ENCODE measurements at regions not wholly inside any gene's neighbourhood (a gene's known extent, or its start where the extent isn't known, plus 50 kb on each side); places are given as distances from the start of the nearest gene placed in this dataset.

GRCh38 chr6:167567142-167568033 lies 242.5 kb downstream of the TTLL2 start:
- H3K27ac ChIP-seq (ENCODE audit: low read depth, low read length, severe bottlenecking) = no peak overlapping the region
- 94% methylated on average over 24 of the region's 26 CpGs for WGBS, 2 experiments (ENCODE audit: insufficient coverage in 2 of 2)
- H3K36me3 ChIP-seq (ENCODE audit: control insufficient read depth, insufficient read depth, low read length) = no peaks in the 10 kb centered on the region
- peaks cover 10% of the 10 kb centered on the region for H3K4me1 ChIP-seq (ENCODE audit: control insufficient read depth, insufficient read depth, low read length, poor library complexity, severe bottlenecking)
- H3K4me3 ChIP-seq (ENCODE audit: extremely low read depth, insufficient read depth, low read length, poor library complexity, severe bottlenecking) = no peak overlapping the region
- H3K9me3 ChIP-seq (ENCODE audit: control insufficient read depth, low read length) = no peaks in the 10 kb centered on the region

GRCh38 chr6:167568407-167569024 lies 243.6 kb downstream of the TTLL2 start:
- Histone ChIP-seq H3K9me3 (ENCODE audit: control insufficient read depth, low read length) (no peaks in the 10 kb centered on the region), H3K4me1 (ENCODE audit: control insufficient read depth, insufficient read depth, low read length, poor library complexity, severe bottlenecking) (peaks cover 14% of the 10 kb centered on the region), H3K36me3 (ENCODE audit: control insufficient read depth, insufficient read depth, low read length) (no peaks in the 10 kb centered on the region), H3K27ac (ENCODE audit: low read depth, low read length, severe bottlenecking) (no peak overlapping the region), H3K4me3 (ENCODE audit: extremely low read depth, insufficient read depth, low read length, poor library complexity, severe bottlenecking) (no peak overlapping the region)
- whole genome bisulfite sequencing, 2 experiments (ENCODE audit: insufficient coverage in 2 of 2) = 94 to 96% methylated on average over 15 to 17 of the region's 18 CpGs

GRCh38 chr6:167569041-167569805 lies 244.3 kb downstream of the TTLL2 start:
- Histone ChIP-seq H3K9me3 (ENCODE audit: control insufficient read depth, low read length) (no peaks in the 10 kb centered on the region), H3K4me3 (ENCODE audit: extremely low read depth, insufficient read depth, low read length, poor library complexity, severe bottlenecking) (no peak overlapping the region), H3K27ac (ENCODE audit: low read depth, low read length, severe bottlenecking) (no peak overlapping the region), H3K36me3 (ENCODE audit: control insufficient read depth, insufficient read depth, low read length) (no peaks in the 10 kb centered on the region), H3K4me1 (ENCODE audit: control insufficient read depth, insufficient read depth, low read length, poor library complexity, severe bottlenecking) (peaks cover 18% of the 10 kb centered on the region)
- 88% methylated on average over 25 to 27 of the region's 31 CpGs for WGBS, 2 experiments (ENCODE audit: insufficient coverage in 2 of 2)

GRCh38 chr6:167569879-167570278 lies 245.0 kb downstream of the TTLL2 start:
- peaks cover 18% of the 10 kb centered on the region for H3K4me1 ChIP-seq (ENCODE audit: control insufficient read depth, insufficient read depth, low read length, poor library complexity, severe bottlenecking)
- no peak overlapping the region for H3K4me3 ChIP-seq (ENCODE audit: extremely low read depth, insufficient read depth, low read length, poor library complexity, severe bottlenecking)
- H3K27ac ChIP-seq (ENCODE audit: low read depth, low read length, severe bottlenecking) = no peak overlapping the region
- no peaks in the 10 kb centered on the region for H3K36me3 ChIP-seq (ENCODE audit: control insufficient read depth, insufficient read depth, low read length)
- WGBS, 2 experiments (ENCODE audit: insufficient coverage in 2 of 2) = 96 to 98% methylated on average over 13 to 14 of the region's 14 CpGs
- H3K9me3 ChIP-seq (ENCODE audit: control insufficient read depth, low read length) = no peaks in the 10 kb centered on the region

GRCh38 chr6:167570460-167571400 lies 245.8 kb downstream of the TTLL2 start:
- H3K4me3 ChIP-seq (ENCODE audit: extremely low read depth, insufficient read depth, low read length, poor library complexity, severe bottlenecking) = no peak overlapping the region
- H3K36me3 ChIP-seq (ENCODE audit: control insufficient read depth, insufficient read depth, low read length) = no peaks in the 10 kb centered on the region
- H3K27ac ChIP-seq (ENCODE audit: low read depth, low read length, severe bottlenecking) = no peak overlapping the region
- no peaks in the 10 kb centered on the region for H3K9me3 ChIP-seq (ENCODE audit: control insufficient read depth, low read length)
- WGBS, 2 experiments (ENCODE audit: insufficient coverage in 2 of 2) = 94 to 97% methylated on average over 24 of the region's 25 CpGs
- H3K4me1 ChIP-seq (ENCODE audit: control insufficient read depth, insufficient read depth, low read length, poor library complexity, severe bottlenecking) = peaks cover 17% of the 10 kb centered on the region

GRCh38 chr6:167571550-167571949 lies 246.7 kb downstream of the TTLL2 start:
- H3K27ac ChIP-seq (ENCODE audit: low read depth, low read length, severe bottlenecking) = no peak overlapping the region
- H3K4me1 ChIP-seq (ENCODE audit: control insufficient read depth, insufficient read depth, low read length, poor library complexity, severe bottlenecking) = peaks cover 10% of the 10 kb centered on the region
- no peaks in the 10 kb centered on the region for H3K36me3 ChIP-seq (ENCODE audit: control insufficient read depth, insufficient read depth, low read length)
- H3K4me3 ChIP-seq (ENCODE audit: extremely low read depth, insufficient read depth, low read length, poor library complexity, severe bottlenecking) = no peak overlapping the region
- WGBS, 2 experiments (ENCODE audit: insufficient coverage in 2 of 2) = 94 to 96% methylated on average over 5 to 7 of the region's 9 CpGs
- no peaks in the 10 kb centered on the region for H3K9me3 ChIP-seq (ENCODE audit: control insufficient read depth, low read length)

GRCh38 chr6:167572106-167572505 lies 247.2 kb downstream of the TTLL2 start:
- Histone ChIP-seq H3K4me3 (ENCODE audit: extremely low read depth, insufficient read depth, low read length, poor library complexity, severe bottlenecking) (no peak overlapping the region), H3K36me3 (ENCODE audit: control insufficient read depth, insufficient read depth, low read length) (no peaks in the 10 kb centered on the region), H3K4me1 (ENCODE audit: control insufficient read depth, insufficient read depth, low read length, poor library complexity, severe bottlenecking) (peaks cover 10% of the 10 kb centered on the region), H3K9me3 (ENCODE audit: control insufficient read depth, low read length) (no peaks in the 10 kb centered on the region), H3K27ac (ENCODE audit: low read depth, low read length, severe bottlenecking) (no peak overlapping the region)
- 94 to 95% methylated on average over 7 to 9 of the region's 10 CpGs for WGBS, 2 experiments (ENCODE audit: insufficient coverage in 2 of 2)

- 75 to 79% methylated on average over 8 to 13 of the region's 13 CpGs for WGBS, 2 experiments (ENCODE audit: insufficient coverage in 2 of 2)
- Histone ChIP-seq H3K27ac (ENCODE audit: low read depth, low read length, severe bottlenecking) (no peak overlapping the region), H3K4me3 (ENCODE audit: extremely low read depth, insufficient read depth, low read length, poor library complexity, severe bottlenecking) (no peak overlapping the region), H3K36me3 (ENCODE audit: control insufficient read depth, insufficient read depth, low read length) (no peaks in the 10 kb centered on the region), H3K9me3 (ENCODE audit: control insufficient read depth, low read length) (no peaks in the 10 kb centered on the region), H3K4me1 (ENCODE audit: control insufficient read depth, insufficient read depth, low read length, poor library complexity, severe bottlenecking) (peaks cover 10% of the 10 kb centered on the region)
These were observed 248.0 kb downstream of the TTLL2 start for GRCh38 chr6:167572841-167573271.

GRCh38 chr6:167573461-167574215 lies 248.8 kb downstream of the TTLL2 start:
- 87 to 91% methylated on average over 12 to 14 of the region's 16 CpGs for WGBS, 2 experiments (ENCODE audit: insufficient coverage in 2 of 2)
- Histone ChIP-seq H3K4me1 (ENCODE audit: control insufficient read depth, insufficient read depth, low read length, poor library complexity, severe bottlenecking) (peaks cover 10% of the 10 kb centered on the region), H3K36me3 (ENCODE audit: control insufficient read depth, insufficient read depth, low read length) (no peaks in the 10 kb centered on the region), H3K27ac (ENCODE audit: low read depth, low read length, severe bottlenecking) (no peak overlapping the region), H3K4me3 (ENCODE audit: extremely low read depth, insufficient read depth, low read length, poor library complexity, severe bottlenecking) (no peak overlapping the region), H3K9me3 (ENCODE audit: control insufficient read depth, low read length) (no peaks in the 10 kb centered on the region)

All from mesodermal cell (in vitro differentiated cells).